Endothelial cell of umbilical vein (primary cell): ENCODE measurements at regions not wholly inside any gene's neighbourhood (a gene's known extent, or its start where the extent isn't known, plus 50 kb on each side); places are given as distances from the start of the nearest gene placed in this dataset.

Experiments
- CTCF ChIP-seq, 2 donors: IDR thresholded peaks; 1 replicate in 1 of 2; 2 replicates in 1 of 2; pipeline ENCODE4 v1.5.1; 2011; ENCODE audit warnings: low read length in 2 of 2, mild to moderate bottlenecking in 2 of 2, moderate library complexity in 2 of 2, control low read depth in 1 of 2, inconsistent platforms in 1 of 2, low read depth in 1 of 2; ENCODE audit not compliant: insufficient read depth in 1 of 2; ENCODE audit errors: extremely low read depth in 1 of 2
- JUN ChIP-seq: IDR thresholded peaks from 2 replicates; pipeline ENCODE4 v1.6.1; 2011; ENCODE audit warnings: borderline replicate concordance, low read depth; ENCODE audit not compliant: insufficient read length, insufficient read depth
- POLR2A ChIP-seq: IDR thresholded peaks from 2 replicates; pipeline ENCODE4 v1.6.1; 2012; ENCODE audit warnings: low read depth, mild to moderate bottlenecking, control low read depth, low read length
- POLR2AphosphoS5 ChIP-seq: IDR thresholded peaks from 2 replicates; pipeline ENCODE4 v1.6.1; 2012; ENCODE audit warnings: low read depth, mild to moderate bottlenecking, control low read depth, low read length, moderate library complexity; ENCODE audit not compliant: insufficient read depth

GRCh38 chr21:15400905-15401304 is 328.9 kb upstream of the USP25 start:
- TF ChIP-seq POLR2AphosphoS5 (no peak), CTCF (IDR thresholded peaks at IDR 0.05; ENCODE audit: extremely low read depth in 1 of 2, insufficient read depth in 1 of 2, low read depth in 1 of 2, low read length in 2 of 2) (no peak), JUN (no peak), POLR2A (no peak)
